ENCODE measurements at regions not wholly inside any gene's neighbourhood (a gene's known extent, or its start where the extent isn't known, plus 50 kb on each side); places are given as distances from the start of the nearest gene placed in this dataset.

GRCh38 chr3:144054766-144055165, 83.1 kb downstream of the DIPK2A start:
- Mint-ChIP-seq H3K27me3 (ENCODE audit: insufficient read depth) (no peaks in the 10 kb centered on the region), H3K9me3 (no peaks in the 10 kb centered on the region; the same call in 1 of the 2 replicates), H3K36me3 (ENCODE audit: low read depth) (no peaks in the 10 kb centered on the region), H3K4me1 (ENCODE audit: low read depth) (peaks cover 31% of the 10 kb centered on the region; the same call in 1 of the 2 replicates), H3K4me3 (no peak overlapping the region), H3K27ac (no peak overlapping the region)
- TF ChIP-seq CTCF (IDR thresholded peaks at IDR 0.05), result no peak
- no peak for DNase-seq

- Mint-ChIP-seq H3K4me1 (ENCODE audit: low read depth) (peaks cover 31% of the 10 kb centered on the region; the same call in 1 of the 2 replicates), H3K9me3 (no peaks in the 10 kb centered on the region; the same call in 1 of the 2 replicates), H3K4me3 (no peak overlapping the region; the same call in 1 of the 2 replicates), H3K27me3 (ENCODE audit: insufficient read depth) (no peaks in the 10 kb centered on the region), H3K36me3 (ENCODE audit: low read depth) (no peaks in the 10 kb centered on the region), H3K27ac (no peak overlapping the region)
- DNase-seq, result peak; percentile 8
- TF ChIP-seq CTCF (IDR thresholded peaks at IDR 0.05), result no peak
These were observed 84.0 kb downstream of the DIPK2A start for GRCh38 chr3:144055604-144056003.

GRCh38 chr3:144058713-144059112, 87.1 kb downstream of the DIPK2A start:
- H3K4me1 Mint-ChIP-seq (ENCODE audit: low read depth), result peaks cover 26% of the 10 kb centered on the region; the same call in 1 of the 2 replicates
- TF ChIP-seq CTCF (IDR thresholded peaks at IDR 0.05), result no peak
- no peak overlapping the region for H3K27ac Mint-ChIP-seq
- no peaks in the 10 kb centered on the region; the same call in 1 of the 2 replicates for H3K9me3 Mint-ChIP-seq
- H3K27me3 Mint-ChIP-seq (ENCODE audit: insufficient read depth), result no peaks in the 10 kb centered on the region
- H3K36me3 Mint-ChIP-seq (ENCODE audit: low read depth), result no peaks in the 10 kb centered on the region
- no peak for DNase-seq
- no peak overlapping the region for H3K4me3 Mint-ChIP-seq

- Mint-ChIP-seq H3K27me3 (ENCODE audit: insufficient read depth) (no peaks in the 10 kb centered on the region), H3K9me3 (no peaks in the 10 kb centered on the region; the same call in 1 of the 2 replicates), H3K4me3 (no peak overlapping the region), H3K4me1 (ENCODE audit: low read depth) (peaks cover 20% of the 10 kb centered on the region; the same call in 1 of the 2 replicates), H3K27ac (no peak overlapping the region), H3K36me3 (ENCODE audit: low read depth) (no peaks in the 10 kb centered on the region)
- no peak for TF ChIP-seq CTCF (IDR thresholded peaks at IDR 0.05)
- no peak for DNase-seq
These were observed 87.9 kb downstream of the DIPK2A start for GRCh38 chr3:144059481-144059880.

- Mint-ChIP-seq H3K9me3 (no peaks in the 10 kb centered on the region; the same call in 1 of the 2 replicates), H3K36me3 (ENCODE audit: low read depth) (no peaks in the 10 kb centered on the region), H3K4me3 (no peak overlapping the region), H3K27me3 (ENCODE audit: insufficient read depth) (no peaks in the 10 kb centered on the region), H3K4me1 (ENCODE audit: low read depth) (peaks cover 6% of the 10 kb centered on the region; the same call in 1 of the 2 replicates), H3K27ac (no peak overlapping the region)
- DNase-seq, result no peak
- TF ChIP-seq CTCF (IDR thresholded peaks at IDR 0.05), result no peak
These were observed 89.3 kb downstream of the DIPK2A start for GRCh38 chr3:144060881-144061280.

GRCh38 chr3:144063306-144063705, 91.7 kb downstream of the DIPK2A start:
- TF ChIP-seq CTCF (IDR thresholded peaks at IDR 0.05), result no peak
- Mint-ChIP-seq H3K4me3 (no peak overlapping the region), H3K27ac (no peak overlapping the region)

More at GRCh38 chr3:144063306-144063705, 91.7 kb downstream of the DIPK2A start:
- no peaks in the 10 kb centered on the region for H3K27me3 Mint-ChIP-seq (ENCODE audit: insufficient read depth)
- H3K4me1 Mint-ChIP-seq (ENCODE audit: low read depth), result no peaks in the 10 kb centered on the region
- DNase-seq, result no peak
- peaks cover 4% of the 10 kb centered on the region; the same call in 1 of the 2 replicates for H3K9me3 Mint-ChIP-seq
- no peaks in the 10 kb centered on the region for H3K36me3 Mint-ChIP-seq (ENCODE audit: low read depth)
